ENCODE measurements at regions not wholly inside any gene's neighbourhood (a gene's known extent, or its start where the extent isn't known, plus 50 kb on each side); places are given as distances from the start of the nearest gene placed in this dataset.
A peak's percentile ranks its signal among the peaks of the same experiment; 100 is the strongest.
"Not testable (repeated sequence)": the region's sequence is repeated elsewhere in the genome, so short reads cannot be mapped to it uniquely, and the experiment has no call there.

- DNase-seq (ENCODE audit: low read depth): not testable (repeated sequence)
Measured at GRCh38 chr19:28434794-28435193, 778.2 kb downstream of the UQCRFS1 start.

GRCh38 chr19:28434365-28434764 is 778.6 kb downstream of the UQCRFS1 start:
- not testable (repeated sequence) for DNase-seq (ENCODE audit: low read depth)

DNA sequence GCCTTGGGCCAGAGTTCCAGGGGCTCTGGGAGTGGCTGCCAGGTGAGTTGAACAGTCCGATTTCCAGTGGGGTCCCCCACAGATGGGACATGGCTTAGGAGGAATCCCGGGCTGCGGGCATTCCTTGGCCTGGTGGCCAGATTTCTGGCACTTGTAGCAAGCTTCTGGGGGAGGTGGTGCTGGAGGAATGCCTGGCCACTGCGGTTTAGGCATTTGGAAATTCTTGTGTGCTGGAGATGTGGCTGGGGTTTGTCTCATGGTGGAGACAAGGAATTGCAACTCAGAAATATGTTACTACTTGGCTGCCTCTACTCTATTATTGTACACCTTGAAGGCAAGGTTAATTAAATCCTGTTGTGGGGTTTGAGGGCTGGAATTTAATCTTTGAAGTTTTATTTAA is 779.8 kb downstream of the UQCRFS1 start:
- DNase-seq (ENCODE audit: low read depth): not testable (repeated sequence)

DNA sequence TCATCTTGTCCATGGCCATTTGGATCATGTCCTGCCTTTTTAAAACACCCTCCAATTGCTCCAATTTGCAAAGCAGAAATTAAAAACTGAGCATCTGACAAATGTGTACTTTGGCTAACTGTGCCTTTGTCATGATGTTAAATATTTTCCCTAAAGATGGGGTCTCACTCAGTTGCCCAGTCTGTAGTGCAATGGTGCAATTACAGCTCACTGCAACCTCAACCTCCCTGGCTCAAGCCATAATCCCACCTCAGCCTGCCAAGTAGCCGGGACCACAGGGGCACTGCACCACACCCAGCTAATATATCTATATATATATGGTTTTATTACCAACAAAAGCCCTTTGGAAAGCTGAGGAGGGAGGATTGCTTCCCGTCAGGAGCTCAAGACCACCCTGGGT is 782.7 kb downstream of the UQCRFS1 start:
- DNase-seq (ENCODE audit: low read depth): no peak

DNA sequence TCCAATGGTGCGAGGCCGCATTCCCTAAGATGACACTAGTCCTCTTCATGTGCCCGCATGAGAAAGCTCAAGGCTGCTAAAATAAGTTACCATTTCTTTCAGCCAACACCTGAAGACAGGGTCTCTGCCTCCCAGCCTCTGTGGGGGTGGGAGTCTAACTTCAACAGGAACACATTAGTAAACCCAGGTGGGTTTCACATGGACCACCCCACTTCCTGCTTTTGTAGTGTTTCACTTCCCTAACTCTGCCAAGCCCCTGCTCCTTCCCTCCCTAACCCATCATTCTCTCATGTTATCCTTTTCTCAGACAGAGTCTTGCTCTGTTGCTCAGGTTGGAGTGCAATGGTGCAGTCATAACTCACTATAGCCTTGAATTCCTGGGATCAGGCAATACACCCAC is 783.6 kb downstream of the UQCRFS1 start:
- DNase-seq (ENCODE audit: low read depth): no peak

DNA sequence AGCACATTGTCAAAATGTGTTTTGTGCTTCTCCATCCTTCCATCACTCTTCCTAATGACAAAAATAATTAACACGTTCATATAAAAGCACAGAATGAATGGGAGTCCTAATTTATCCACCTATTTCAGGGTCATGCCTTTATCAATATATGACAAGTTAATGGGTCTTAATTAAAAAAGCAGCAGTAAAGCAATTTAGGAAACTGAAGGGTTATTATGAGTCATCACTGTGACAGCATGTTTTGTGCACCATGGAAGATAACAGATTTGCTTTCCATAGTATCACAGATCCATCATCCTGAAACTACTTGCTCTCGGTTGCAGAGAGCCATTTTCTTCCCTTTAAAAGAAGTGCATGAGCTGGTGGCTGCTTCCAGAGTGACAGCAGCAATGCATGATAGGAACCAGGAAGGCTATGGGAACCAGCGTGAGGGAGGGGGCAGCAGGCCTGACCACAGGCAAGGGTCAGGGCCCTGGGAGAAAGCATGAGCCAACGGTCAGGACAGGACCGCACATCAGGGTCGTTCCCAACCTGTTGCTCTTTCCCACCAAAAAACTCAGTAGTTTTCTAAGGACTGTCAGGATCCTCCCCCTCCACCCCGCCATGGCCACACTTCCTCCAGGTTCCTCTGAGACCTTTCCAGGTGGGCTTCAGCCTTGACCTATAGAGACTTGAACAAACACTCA is 784.1 kb downstream of the UQCRFS1 start:
- no peak for DNase-seq (ENCODE audit: low read depth)

- no peak for DNase-seq (ENCODE audit: low read depth)
Measured at GRCh38 chr19:28427376-28428083, 785.4 kb downstream of the UQCRFS1 start.

DNA sequence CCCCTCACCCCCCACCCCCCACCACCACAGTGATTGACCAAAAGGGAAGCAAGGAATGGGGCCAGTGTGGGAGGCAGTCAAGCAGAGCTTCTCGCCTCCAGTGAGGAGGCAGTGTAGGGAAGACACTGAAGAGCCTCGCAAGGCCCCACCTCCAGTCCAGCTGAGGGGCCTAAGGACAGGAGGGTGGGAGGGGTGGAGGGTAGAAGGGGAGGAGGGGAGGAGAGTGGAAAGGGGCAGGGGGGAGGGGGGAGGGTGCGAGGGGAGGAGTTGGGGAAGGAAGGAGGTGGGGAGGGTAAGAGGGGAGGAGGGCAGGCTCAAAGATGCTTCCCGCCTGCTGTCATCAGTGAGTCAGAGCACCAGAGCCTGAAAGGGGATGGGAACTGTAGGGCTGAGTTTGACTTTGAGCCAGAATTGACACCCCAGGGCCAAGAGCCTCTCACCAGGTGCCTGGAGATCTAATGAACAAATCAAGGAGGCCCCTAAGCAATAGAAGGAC is 786.2 kb downstream of the UQCRFS1 start:
- peak; percentile 40 for DNase-seq (ENCODE audit: low read depth)

DNA sequence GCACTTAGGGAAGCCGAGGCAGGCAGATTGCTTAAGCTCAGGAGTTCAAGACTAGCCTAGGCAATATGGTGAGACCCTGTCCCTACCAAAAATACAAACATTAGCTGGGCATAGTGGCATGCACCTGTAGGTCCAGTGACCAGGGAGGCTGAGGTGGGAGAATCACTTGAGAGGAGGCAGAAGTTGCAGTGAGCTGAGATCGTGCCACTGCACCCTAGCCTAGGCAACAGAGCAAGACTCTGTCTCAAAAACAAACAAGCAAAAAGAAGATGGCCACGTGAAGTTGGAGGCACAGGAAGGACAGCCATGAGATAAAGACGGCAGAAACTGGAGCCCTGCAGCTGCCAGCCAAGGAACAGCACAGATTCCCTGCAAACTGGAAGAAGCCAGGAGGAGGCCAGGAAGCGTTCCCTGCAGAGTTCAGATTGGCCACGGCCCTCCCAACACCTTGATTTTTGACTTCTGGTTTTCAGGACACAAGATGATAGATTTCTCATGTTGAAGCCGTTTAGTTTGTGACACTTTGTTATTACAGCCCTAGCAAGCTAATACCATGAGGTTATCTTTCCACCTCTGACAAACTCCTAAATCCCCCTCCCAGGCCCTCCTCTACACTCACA is 786.7 kb downstream of the UQCRFS1 start:
- DNase-seq (ENCODE audit: low read depth): no peak

DNA sequence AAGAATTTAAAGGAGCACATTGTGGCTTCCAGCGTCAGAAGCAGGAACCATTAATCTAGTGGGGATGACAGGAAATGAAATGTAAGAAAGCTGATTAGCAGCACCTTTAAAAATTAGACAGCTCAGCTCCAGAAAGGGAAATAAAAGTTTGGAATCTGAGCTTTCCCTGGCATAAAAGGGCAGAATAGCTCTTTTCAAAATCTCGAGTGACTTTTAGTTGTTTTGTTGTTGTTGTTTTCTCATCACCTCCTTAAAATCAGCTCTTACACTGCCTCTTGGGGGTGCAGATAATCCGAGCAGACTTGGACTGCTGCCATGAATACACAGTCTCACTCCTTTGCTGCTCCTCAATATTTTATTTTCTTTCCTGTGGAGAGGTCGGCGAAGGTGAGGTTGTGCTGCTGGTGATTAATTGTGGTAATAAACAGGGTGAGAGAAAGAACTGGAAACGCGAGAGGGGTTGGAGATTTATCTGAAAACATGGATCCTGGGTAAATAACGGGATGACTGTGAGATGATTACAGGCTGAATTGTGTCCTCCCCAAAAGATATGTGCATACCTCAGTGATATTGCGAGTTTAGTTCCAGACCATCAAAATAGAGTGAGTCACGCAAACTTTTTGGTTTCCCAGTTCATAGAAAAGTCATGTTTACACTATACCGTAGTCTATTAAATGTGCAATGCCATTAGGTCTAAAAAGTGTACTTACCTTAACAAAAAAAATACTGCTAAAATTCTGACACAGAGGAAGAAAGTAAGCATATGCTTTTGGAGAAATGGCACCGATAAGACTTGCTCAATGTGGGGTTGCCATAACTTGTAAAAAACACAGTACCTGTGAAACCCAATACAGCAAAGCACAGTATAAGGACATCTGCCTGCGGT is 787.7 kb downstream of the UQCRFS1 start:
- DNase-seq (ENCODE audit: low read depth): peak; percentile 17

GRCh38 chr19:28424662-28425045 is 788.3 kb downstream of the UQCRFS1 start:
- DNase-seq (ENCODE audit: low read depth): no peak

DNA sequence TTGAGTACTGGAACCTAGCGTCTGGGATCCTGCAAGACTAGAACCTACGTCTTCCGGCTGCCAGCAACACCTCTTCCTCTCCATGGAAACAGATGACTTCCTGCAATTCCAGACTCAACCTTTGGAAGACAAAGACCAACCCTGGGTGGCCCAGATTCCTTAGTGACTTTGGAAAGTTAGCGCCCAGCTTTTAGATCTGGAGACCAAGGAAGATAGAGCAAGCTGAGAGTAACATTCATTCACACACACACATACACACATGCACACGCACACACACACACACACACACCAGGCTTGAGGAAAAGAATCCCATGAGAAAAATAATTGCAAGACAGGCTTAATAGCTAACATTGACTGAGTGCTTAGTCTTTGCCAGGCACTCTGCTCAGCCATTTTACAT is 788.9 kb downstream of the UQCRFS1 start:
- no peak for DNase-seq (ENCODE audit: low read depth)

- no peak for DNase-seq (ENCODE audit: low read depth)
Measured at GRCh38 chr19:28422791-28423650, 789.9 kb downstream of the UQCRFS1 start.

DNA sequence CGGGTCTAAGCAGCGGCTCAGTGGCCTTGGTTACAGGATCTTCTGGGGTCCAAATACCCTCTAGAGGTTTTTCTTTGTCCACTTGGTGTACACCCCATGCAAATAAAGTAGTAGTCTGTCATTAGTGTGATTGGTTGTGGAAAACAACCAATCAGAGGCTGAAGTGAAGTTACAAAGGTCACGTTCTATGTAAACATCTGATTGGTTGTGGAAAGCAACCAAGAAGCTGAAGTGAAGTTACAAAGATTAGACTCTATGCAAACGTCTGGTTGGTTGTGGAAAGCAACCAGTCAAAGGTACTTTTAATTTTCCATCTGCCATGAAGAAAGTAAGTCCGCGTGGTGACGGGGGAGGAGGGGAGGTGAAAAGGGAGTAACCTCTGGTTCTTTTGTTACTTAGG is 790.9 kb downstream of the UQCRFS1 start:
- DNase-seq (ENCODE audit: low read depth): no peak

- DNase-seq (ENCODE audit: low read depth): peak; percentile 46
Measured at GRCh38 chr19:28420811-28421550, 792.0 kb downstream of the UQCRFS1 start.

DNA sequence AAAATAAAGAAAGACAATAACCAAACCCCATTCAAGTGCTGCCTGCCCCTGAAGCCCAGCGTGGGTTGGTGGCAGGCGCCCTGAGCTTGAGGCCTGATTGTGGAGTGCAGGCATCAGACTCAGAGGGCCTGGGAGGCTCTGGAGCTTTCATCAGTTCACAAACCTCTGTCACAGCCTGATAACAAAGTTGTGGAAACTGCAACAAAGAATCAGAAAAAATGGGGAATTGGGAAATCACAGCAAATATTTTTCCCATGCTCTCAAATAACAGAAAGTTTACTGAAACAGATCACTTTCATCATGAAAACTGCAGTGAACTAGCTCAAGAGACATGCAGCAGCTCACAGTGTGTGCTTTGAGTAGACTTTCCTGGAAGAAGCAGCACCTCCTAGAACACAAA is 793.6 kb downstream of the UQCRFS1 start:
- no peak for DNase-seq (ENCODE audit: low read depth)

DNA sequence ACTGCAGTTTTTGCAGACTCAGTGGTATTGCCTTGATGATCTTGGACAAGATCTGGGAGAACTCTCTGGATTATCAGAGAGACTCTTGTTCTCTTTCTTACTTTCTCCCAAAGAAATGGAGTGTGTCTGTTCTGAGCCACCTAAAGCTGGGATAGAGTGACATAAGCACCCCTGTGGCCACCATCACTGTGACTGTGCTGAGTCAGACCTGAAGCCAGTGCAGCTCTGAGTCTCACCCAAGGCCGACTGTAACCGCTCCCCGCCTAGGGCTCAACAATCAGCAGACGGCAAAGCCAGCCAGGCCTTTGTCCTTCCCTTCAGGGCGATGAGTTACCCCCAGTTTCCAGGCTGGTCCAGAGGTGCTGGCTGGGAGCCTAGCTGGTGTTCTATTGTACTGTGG is 795.6 kb downstream of the UQCRFS1 start:
- DNase-seq (ENCODE audit: low read depth): no peak

DNA sequence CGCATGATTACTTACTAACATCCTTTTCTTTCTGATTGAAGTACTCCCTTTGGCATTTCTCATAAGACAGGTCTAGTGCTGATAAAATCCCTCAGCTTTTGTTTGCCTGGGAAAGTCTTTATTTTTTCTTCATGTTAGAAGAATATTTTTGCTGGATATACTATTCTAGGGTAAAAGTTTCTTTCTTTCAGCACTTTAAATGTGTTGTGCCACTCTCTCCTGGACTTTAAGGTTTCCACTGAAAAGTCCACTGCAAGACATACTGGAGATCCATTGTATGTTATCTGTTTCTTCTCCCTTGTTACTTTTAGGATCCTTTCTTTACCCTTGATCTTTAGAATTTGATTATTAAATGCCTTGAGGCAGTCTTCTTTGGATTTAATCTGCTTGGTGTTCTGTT is 796.7 kb downstream of the UQCRFS1 start:
- DNase-seq (ENCODE audit: low read depth): no peak

DNA sequence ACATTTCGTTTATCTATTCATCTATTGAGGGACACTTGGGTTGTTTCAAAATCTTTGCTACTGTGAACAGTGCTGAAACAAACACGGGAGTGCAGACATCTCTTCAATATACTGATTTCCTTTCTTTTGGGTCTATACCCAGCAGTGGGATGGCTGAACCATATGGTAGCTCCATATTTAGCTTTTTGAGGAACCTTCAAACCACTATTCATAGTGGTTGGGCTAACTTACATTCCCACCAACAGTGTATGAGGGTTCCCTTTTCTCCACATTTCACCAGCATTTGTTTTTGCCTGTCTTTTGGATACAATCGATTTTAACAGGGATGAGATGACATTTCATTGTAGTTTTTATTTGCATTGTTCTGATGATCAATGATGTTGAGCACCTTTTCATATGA is 798.2 kb downstream of the UQCRFS1 start:
- no peak for DNase-seq (ENCODE audit: low read depth)

GRCh38 chr19:28409859-28410258 is 803.1 kb downstream of the UQCRFS1 start:
- DNase-seq (ENCODE audit: low read depth): no peak

DNA sequence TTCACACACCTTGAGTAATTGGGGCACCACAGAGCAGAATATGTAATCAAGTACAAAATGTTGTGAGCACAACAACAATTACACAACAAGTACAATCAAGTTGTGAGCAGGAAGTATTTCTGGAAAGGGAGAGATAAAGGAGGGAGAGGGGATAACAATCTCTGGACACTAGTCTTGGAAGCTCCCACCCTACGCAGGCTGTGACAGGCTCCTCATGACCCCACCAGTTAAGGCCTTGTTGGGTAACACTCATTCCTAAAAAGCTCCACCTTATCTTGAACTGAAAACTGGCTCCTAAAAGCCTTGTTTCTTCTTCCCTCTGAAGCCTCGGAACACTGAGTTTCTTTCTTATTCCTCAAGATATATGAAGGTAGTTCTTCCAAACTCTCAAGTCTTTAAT is 806.0 kb downstream of the UQCRFS1 start:
- DNase-seq (ENCODE audit: low read depth): no peak

Data from ELR (cell line).